SH-SY5Y (cell line): ENCODE measurements at regions not wholly inside any gene's neighbourhood (a gene's known extent, or its start where the extent isn't known, plus 50 kb on each side); places are given as distances from the start of the nearest gene placed in this dataset.

Experiments
- GATA2 ChIP-seq: IDR thresholded peaks from 2 replicates; pipeline ENCODE4 v1.6.1; 2011; ENCODE audit warnings: mild to moderate bottlenecking, low read depth, low read length
- GATA3 ChIP-seq: IDR thresholded peaks from 2 replicates; pipeline ENCODE4 v1.6.1; 2011; ENCODE audit warnings: low read depth, mild to moderate bottlenecking, low read length, moderate library complexity

DNA sequence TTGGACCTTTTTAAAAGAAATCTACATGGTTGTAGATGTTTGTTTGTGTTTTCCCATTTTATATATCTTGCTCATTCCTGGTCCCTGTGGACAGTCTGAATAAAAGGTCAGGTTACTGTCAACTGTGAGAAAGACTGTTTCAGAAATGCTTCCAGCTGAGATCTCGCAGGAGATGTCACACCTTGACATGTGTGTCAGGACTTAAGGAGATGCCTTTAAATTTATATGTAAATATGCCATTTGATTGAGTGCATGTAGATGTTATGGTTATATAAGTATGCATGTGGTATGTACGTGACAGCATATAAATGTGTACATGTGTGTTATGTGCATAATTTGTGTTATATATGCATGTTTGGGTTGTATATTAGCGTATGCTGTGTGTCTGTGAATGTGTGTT lies 2172.3 kb upstream of the CELF4 start:
- no peak for TF ChIP-seq GATA3
- no peak for TF ChIP-seq GATA2

DNA sequence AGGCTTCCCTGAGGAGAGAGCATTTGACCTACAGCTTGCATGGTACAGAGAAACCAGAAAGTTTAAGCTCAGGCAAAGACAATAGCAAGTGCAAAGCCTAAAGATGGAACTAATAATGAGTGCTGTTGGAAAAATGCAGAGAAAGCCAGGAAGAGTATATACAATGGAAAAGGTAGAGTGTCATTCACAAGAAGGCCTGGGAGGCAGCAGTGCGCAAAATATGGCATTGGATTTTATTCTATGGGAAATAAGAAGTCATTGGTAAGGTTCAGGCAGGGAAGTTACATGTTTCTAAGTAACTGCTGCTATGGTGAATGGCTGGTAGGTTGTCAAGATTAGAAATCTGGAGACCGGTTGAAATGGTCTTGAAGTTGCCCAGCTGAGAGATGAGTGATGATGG lies 2167.3 kb upstream of the CELF4 start:
- TF ChIP-seq GATA3 (no peak), GATA2 (no peak)

- TF ChIP-seq GATA3 (no peak), GATA2 (no peak)
Measured at GRCh38 chr18:39730606-39731005, 2165.0 kb upstream of the CELF4 start.

- TF ChIP-seq GATA3 (no peak), GATA2 (no peak)
Measured at GRCh38 chr18:39724652-39725051, 2159.1 kb upstream of the CELF4 start.

GRCh38 chr18:39721712-39722111 lies 2156.1 kb upstream of the CELF4 start:
- TF ChIP-seq GATA3 (no peak), GATA2 (no peak)

DNA sequence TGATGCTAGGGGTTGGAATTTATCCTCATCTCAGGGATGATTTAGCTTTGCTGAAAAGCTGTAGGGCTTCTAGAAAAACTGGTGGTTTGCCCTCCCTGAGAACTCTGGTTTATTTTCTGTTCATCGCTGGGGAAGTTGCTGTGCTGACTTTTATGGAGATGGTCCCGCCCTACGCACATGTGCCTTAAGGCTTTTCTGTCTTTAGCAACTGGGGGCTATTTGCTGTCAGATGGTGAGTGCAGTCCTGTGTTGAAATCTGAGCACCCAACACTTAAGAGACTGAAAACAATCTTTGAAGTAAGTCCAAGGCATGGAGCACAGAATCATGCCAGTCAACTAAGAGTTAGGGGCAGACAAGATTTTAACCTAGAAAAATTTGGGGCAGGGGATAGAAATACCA lies 2148.4 kb upstream of the CELF4 start:
- TF ChIP-seq GATA3, result no peak
- no peak for TF ChIP-seq GATA2

DNA sequence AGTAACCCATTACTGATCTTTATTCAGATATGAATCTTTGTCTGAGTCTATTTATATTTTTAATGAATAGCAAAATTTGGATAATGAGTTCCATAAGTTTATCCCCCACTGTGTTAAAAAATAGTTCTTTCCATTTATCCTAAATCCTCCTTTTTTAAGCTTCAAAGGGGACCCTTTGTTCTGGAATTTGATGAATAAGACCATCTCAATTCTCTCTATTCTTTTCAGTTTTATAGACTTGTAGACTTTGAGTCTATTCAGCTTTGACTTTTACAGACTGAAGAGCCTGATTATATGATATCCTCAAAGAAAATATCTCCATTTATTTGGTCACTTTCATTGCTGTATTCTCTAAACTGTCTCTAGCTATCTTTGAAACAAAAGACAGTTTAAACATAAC lies 2146.1 kb upstream of the CELF4 start:
- TF ChIP-seq GATA2 (no peak), GATA3 (no peak)

DNA sequence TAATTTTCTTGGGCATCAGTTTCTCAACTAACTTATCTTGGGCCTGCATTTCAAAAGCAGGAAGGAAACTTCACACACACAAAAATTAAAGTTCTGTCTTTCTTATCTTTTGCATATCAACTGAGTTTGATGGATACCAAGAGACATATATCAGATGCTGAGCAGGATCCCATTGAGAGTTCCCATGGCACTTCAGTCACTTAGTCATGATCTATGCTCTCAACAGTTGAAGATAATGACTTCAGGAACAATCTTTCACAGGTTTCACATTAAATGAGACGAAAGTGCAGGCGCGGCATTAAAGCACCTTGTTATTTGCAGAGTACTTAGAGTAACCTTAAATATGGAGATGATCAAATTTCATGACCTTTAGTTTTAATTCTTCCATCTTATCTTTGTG lies 2139.8 kb upstream of the CELF4 start:
- no peak for TF ChIP-seq GATA3
- no peak for TF ChIP-seq GATA2

DNA sequence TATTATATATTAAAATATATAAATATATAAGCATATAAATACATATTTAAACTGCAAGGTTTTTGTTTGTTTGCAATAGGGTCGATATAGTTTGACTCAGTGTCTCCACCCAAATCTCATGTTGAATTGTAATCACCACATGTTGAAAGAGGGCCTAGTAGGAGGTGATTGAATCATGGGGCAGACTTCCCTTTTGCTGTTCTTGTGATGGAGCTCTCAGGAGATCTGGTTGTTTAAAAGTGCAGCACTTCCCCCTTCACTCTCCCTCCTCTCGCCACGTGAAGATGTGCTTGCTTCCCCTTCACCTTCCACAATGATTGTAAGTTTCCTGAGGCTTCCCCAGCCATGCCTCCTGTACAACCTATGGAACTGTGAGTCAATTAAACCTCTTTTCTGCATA lies 2137.3 kb upstream of the CELF4 start:
- TF ChIP-seq GATA2, result no peak
- no peak for TF ChIP-seq GATA3

DNA sequence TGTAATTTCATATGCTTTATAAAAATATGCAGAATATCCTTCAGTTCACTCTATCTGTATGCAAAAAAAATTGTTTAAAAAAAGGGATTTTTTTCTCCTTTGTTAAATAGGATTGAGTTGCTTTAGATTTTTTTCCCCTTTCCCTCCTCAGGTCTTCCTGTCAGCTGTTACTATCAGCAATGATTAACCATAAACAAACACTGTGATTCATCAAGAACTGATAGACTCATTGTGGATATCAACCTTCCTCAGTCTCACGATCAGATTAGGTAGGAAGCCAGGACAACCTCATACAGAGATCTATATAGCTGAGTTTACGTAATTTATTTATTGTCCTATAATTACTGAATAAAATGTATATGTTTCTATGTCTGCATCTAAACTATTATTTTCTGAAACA lies 2136.2 kb upstream of the CELF4 start:
- TF ChIP-seq GATA3 (no peak), GATA2 (no peak)

DNA sequence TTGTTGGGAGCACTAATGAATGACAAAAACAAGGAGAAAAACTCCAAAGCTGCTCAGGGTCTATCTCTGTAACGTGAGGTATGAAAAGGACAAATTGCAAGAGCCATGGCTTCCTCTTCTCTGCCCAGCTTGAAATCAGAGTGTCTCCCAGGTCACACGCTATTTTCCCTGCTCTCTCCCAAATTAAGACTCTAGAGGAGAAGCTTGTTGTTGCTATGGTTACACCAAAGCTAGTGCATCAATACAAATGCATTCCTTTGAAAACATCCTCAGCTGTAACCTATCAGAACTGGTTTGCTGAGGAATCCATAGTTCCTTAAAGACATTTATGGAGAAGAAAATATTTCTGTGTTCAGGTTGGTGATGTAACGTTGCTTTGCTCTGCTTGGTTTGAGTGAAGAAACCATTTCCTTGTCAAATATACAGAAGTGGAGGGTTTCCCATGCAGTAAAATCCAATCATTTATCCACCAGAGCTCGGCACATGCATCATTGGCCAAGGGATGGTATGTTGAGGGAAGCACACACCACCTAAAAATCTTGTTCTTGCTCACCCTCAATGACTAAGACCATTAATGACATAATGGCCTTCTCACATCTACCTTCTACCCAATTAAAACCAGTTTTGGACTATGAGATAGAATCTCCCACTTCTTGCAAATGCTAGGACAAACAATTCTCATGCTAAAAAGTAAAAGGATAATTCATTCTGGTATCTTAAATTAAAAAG lies 2135.6 kb upstream of the CELF4 start:
- no peak for TF ChIP-seq GATA2
- no peak for TF ChIP-seq GATA3

DNA sequence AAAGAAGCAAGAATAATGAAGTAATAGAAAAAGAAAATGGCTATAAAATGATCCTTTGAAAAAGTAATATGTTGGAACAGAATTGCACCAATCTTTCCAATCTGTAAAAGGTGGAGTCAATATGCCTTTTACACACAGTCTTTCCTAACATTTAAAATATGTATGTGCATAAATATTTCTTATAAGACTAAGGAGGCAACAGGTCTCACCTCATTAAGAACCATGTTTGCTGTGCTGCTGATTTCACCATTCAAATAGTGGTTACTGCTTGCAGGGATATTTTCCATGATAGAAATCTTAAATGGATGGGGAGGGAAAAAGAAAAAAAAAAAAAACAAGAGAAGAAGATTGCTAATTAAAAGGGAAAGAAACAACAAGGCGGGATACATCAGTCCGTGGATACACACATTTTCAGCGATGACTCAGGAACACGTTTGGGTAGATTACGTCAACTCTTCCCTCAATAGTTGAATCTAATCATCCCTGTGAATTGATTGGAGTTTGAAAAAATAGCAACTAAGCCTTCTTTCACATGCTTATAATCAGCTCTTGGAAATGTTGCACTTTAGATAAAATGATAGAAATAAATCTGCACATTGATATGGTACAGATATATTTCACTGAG lies 2133.9 kb upstream of the CELF4 start:
- TF ChIP-seq GATA3 (no peak), GATA2 (no peak)

DNA sequence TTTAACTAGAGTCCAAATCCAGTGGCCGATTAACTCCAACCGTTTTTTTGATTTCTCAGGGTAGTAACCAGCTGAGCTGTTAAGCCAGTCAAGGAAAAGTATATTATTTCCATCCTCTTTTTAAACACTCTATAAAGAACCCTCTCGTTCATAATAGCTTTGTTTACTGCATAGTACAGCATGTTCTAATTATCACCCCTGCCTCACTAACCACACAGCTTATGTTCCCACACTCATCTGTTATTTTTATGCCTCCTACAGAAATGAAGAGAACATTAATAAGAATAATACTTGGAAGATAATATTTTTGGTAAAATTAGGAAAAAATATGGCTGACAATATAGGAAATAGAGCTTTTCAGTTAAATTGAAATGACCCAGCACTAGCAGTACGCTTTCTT lies 2132.8 kb upstream of the CELF4 start:
- no peak for TF ChIP-seq GATA3
- no peak for TF ChIP-seq GATA2

DNA sequence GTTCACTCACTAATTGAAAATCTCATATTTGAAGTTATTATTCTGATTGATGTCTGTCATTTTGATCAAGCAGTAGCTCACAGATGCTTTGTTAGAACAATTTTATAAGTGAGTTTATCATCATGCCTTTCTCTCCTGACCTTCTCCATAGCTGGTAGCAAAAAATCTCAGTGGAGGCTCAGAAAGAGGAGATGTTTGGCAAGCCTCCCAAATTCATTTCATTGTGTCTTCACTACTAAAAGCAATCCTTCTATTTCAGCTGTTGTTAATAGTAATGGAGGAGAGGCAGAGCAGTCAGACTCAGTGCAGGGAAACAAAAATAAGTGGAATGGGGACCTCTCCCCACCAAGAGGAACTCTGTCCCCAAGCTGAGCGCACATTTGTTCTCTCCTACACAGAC lies 2127.8 kb upstream of the CELF4 start:
- no peak for TF ChIP-seq GATA3
- TF ChIP-seq GATA2, result no peak

DNA sequence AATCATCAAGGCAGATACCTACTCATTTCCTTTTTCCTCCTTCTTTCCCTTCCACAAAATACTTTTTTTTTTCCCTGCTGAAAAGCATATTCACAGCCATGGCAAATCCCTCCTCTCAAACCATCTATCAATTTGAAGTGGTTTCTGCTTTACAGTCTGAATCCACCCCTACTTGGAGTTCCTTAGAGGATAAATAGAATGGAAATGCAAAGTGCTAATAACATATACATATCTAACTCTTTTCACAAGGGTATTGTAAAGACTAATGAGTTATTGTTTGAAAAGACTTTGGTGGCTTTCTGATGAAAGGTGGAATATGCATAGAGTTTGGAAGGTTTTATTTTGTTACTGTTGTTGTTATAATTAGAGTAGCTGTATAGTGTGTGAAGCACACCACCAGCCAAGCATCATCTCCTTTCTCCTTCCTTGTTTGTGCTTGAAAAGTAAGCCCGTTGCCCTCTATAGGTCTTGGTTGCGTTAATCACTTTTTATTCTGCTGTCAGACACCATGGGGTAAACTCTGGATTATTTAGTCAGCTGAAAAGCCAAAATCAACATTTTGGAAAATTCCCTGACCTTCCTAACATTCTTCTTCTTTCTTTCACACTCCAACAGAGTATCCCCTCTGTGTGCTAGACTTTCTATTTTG lies 2126.9 kb upstream of the CELF4 start:
- TF ChIP-seq GATA2 (no peak), GATA3 (no peak)

- TF ChIP-seq GATA2, result no peak
- TF ChIP-seq GATA3, result no peak
Measured at GRCh38 chr18:39685303-39685902, 2119.8 kb upstream of the CELF4 start.
